Suprapubic skin (tissue), 4 donors: ENCODE measurements at regions not wholly inside any gene's neighbourhood (a gene's known extent, or its start where the extent isn't known, plus 50 kb on each side); places are given as distances from the start of the nearest gene placed in this dataset.

Source experiments
- DNase-seq, 2 donors: peaks; one replicate each; pipeline ENCODE4 v3.0.0-alpha.2; 2019; ENCODE audit warnings: low spot score in 2 of 2
- H3K27ac ChIP-seq: fragments of 200-600 bp; sonication (generic); one replicate; pipeline ENCODE4 v1.5.1; 2019
- H3K27me3 ChIP-seq: fragments of 200-600 bp; sonication (generic); one replicate; pipeline ENCODE4 v1.5.1; 2019
- H3K36me3 ChIP-seq: fragments of 200-600 bp; sonication (generic); one replicate; pipeline ENCODE4 v1.5.1; 2019
- H3K4me1 ChIP-seq: fragments of 200-600 bp; sonication (generic); one replicate; pipeline ENCODE4 v1.5.1; 2019
- H3K4me3 ChIP-seq: fragments of 200-600 bp; sonication (generic); one replicate; pipeline ENCODE4 v1.5.1; 2019; ENCODE audit warnings: mild to moderate bottlenecking
- H3K9me3 ChIP-seq: fragments of 200-600 bp; sonication (generic); one replicate; pipeline ENCODE4 v1.5.1; 2019
- EP300 ChIP-seq: sonication (generic); formaldehyde crosslinking; IDR thresholded peaks from one replicate; pipeline ENCODE4 v1.6.1; 2017; ENCODE audit warnings: antibody characterized with exemption
- POLR2A ChIP-seq, 2 donors: fragments of 450-650 bp; IDR thresholded peaks; one replicate each; pipeline ENCODE4 v1.6.1; 2017; ENCODE audit warnings: antibody characterized with exemption in 2 of 2, mild to moderate bottlenecking in 2 of 2, moderate library complexity in 2 of 2
- POLR2AphosphoS5 ChIP-seq, 3 donors: sonication (generic); formaldehyde crosslinking; IDR thresholded peaks; one replicate each; pipeline ENCODE4 v1.6.1; 2017; ENCODE audit warnings: antibody characterized with exemption in 3 of 3
- WGBS: methylation state at CpG from one replicate; pipeline ENCODE4 v1.1.5; 2018; 5-methylcytosine and 5-hydroxymethylcytosine counted together
- TF ChIP-seq, protein P1 (sequence below), 2 donors: fragments of 200-600 bp in 1 of 2; fragments of 450-650 bp in 1 of 2; sonication (generic) in 1 of 2; IDR thresholded peaks; one replicate each; pipeline ENCODE4 v1.5.1; 2016 to 2019; ENCODE audit warnings: antibody characterized with exemption in 2 of 2, mild to moderate bottlenecking in 1 of 2, moderate library complexity in 1 of 2

DNA sequence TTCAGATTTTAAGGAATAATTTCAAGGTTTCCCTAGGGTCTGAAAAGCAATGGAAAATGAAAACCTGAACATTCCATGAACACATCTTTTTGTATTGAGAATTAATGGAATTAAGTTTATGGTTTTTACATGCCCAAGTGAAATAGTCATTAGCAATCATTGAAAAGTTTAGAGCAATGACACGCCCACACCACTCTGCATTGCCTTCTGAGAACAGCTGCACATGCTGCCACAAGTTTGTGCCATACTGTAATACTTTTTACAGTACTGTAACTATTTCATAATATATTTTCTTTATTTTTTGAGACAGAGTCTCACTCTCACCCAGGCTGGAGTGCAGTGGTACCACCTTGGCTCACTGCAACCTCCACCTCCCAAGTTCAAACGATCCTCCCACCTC is 345.2 kb upstream of the PMFBP1 start:
- no peak for DNase-seq
- TF ChIP-seq, protein P1, sequence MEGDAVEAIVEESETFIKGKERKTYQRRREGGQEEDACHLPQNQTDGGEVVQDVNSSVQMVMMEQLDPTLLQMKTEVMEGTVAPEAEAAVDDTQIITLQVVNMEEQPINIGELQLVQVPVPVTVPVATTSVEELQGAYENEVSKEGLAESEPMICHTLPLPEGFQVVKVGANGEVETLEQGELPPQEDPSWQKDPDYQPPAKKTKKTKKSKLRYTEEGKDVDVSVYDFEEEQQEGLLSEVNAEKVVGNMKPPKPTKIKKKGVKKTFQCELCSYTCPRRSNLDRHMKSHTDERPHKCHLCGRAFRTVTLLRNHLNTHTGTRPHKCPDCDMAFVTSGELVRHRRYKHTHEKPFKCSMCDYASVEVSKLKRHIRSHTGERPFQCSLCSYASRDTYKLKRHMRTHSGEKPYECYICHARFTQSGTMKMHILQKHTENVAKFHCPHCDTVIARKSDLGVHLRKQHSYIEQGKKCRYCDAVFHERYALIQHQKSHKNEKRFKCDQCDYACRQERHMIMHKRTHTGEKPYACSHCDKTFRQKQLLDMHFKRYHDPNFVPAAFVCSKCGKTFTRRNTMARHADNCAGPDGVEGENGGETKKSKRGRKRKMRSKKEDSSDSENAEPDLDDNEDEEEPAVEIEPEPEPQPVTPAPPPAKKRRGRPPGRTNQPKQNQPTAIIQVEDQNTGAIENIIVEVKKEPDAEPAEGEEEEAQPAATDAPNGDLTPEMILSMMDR (IDR thresholded peaks at IDR 0.05) = no peak
- TF ChIP-seq POLR2AphosphoS5 (IDR thresholded peaks at IDR 0.05) = no peak
- TF ChIP-seq POLR2A (IDR thresholded peaks at IDR 0.05) = no peak
- no peak for TF ChIP-seq EP300
- H3K4me1 ChIP-seq = no peaks in the 10 kb centered on the region
- H3K27me3 ChIP-seq = no peaks in the 10 kb centered on the region
- WGBS = 85% methylated on average over 2 of the region's 2 CpGs
- H3K4me3 ChIP-seq = no peak overlapping the region
- H3K36me3 ChIP-seq = no peaks in the 10 kb centered on the region
- no peak overlapping the region for H3K27ac ChIP-seq
- no peaks in the 10 kb centered on the region for H3K9me3 ChIP-seq

DNA sequence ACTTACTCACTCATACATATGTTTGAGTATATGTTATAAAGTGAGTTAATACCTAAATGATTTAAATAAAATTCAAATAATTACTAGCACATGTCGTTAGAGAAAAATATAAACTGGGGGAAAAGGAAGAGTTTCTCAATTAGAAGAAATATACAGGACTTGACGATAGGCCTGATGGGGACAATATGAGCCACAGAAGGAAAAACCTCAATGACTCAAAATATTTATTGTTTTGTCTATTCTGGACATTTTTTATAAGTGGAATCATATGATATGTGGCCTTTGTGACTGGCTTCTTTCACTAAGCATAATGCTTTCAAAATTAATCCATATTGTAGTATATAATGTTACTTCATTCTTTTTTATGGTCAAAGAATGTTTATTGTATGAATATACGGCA is 339.2 kb upstream of the PMFBP1 start:
- Histone ChIP-seq H3K27me3 (no peaks in the 10 kb centered on the region), H3K36me3 (no peaks in the 10 kb centered on the region), H3K4me3 (no peak overlapping the region), H3K4me1 (no peaks in the 10 kb centered on the region), H3K27ac (no peak overlapping the region), H3K9me3 (no peaks in the 10 kb centered on the region)
- TF ChIP-seq POLR2AphosphoS5 (IDR thresholded peaks at IDR 0.05) (no peak), POLR2A (IDR thresholded peaks at IDR 0.05) (no peak), EP300 (no peak)
- TF ChIP-seq, protein P1 (IDR thresholded peaks at IDR 0.05) = no peak
- WGBS = 83% methylated on average over 3 of the region's 3 CpGs
- DNase-seq = no peak

DNA sequence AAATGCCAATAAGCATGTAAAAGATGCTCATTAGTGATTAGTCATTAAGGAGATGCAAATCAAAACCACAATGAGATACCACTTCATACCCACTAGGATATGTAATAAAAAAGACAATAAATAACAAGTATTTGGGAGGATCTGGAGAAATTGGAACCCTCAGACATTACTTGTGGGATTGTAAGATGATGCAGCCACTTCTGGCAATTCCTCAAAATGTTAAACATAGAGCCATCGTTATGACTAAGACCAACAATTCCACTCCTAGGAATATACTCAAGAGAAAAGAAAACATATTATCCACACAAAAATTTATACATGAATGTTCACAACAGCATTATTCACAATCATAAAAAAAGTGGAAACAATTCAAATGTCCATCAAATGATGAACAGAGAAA is 336.2 kb upstream of the PMFBP1 start:
- WGBS = 86% methylated on average over 1 of the region's 1 CpG
- Histone ChIP-seq H3K9me3 (no peaks in the 10 kb centered on the region), H3K27ac (no peak overlapping the region), H3K4me3 (no peak overlapping the region), H3K27me3 (no peaks in the 10 kb centered on the region), H3K4me1 (no peaks in the 10 kb centered on the region), H3K36me3 (no peaks in the 10 kb centered on the region)
- DNase-seq = no peak
- no peak for TF ChIP-seq EP300
- TF ChIP-seq POLR2AphosphoS5 (IDR thresholded peaks at IDR 0.05) = no peak
- TF ChIP-seq, protein P1 (IDR thresholded peaks at IDR 0.05) = no peak
- no peak for TF ChIP-seq POLR2A (IDR thresholded peaks at IDR 0.05)

DNA sequence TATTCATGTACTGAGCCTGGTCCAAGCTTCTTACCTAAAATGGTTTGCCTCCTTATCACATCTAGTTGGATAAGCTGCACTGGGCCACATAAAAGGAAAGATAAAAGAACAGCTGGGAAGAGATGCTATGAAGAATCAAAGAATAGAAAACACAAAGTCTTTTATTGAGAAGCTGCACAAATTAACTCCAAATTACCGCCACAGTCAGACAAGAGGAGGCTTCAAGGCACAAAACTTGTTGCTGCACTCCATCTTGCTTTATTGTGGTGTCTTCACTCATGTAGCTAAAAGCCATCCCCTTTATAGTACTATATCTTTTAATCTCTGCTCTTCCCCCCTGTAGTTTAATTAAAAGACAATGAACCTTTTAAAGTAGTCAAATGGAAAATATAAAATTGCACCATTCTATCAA is 330.6 kb upstream of the PMFBP1 start:
- H3K4me1 ChIP-seq = no peaks in the 10 kb centered on the region
- H3K27me3 ChIP-seq = no peaks in the 10 kb centered on the region
- no peaks in the 10 kb centered on the region for H3K36me3 ChIP-seq
- 79% methylated on average over 1 of the region's 1 CpG for WGBS
- no peak for DNase-seq
- H3K9me3 ChIP-seq = no peaks in the 10 kb centered on the region
- no peak overlapping the region for H3K4me3 ChIP-seq
- TF ChIP-seq POLR2A (IDR thresholded peaks at IDR 0.05) (no peak), POLR2AphosphoS5 (IDR thresholded peaks at IDR 0.05) (no peak), EP300 (no peak)
- TF ChIP-seq, protein P1 (IDR thresholded peaks at IDR 0.05) = no peak
- no peak overlapping the region for H3K27ac ChIP-seq

DNA sequence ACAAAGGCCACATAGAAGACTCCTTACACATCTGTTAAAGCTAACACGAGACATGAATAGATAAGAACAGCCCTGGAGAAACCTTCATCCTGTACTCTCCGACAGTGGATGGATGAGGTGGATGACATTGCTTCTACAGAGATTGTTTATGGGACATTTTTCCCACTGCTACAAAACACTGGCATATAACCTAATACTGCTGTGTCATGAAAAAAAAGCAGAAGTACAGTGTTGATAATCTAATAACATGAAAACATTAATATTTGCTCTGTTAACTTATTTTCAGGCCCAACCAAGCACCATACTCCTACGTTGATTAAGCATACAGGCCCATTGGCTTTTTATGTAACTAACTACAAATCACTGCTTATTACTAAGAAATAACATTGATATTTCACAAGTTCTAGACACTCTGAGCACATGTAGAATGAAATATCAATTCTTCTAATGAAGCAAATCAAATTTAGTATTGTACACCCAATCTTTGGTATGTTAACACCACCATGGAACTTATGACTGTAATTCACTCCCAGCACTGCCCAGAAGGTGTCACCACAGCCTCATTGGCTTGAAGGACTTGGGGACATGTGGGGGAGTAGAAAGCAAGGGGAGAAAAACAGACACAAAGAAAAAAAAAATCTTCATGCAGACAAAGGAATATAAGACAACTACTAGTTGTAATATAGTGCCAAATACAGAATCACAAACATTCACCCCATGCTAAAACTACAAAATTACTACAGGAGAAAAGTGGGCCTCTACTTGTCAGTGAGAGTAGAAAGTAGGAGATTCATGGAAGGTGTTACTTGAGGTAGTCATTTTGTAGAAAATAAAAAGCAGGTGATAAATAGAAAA is 330.0 kb upstream of the PMFBP1 start:
- no peaks in the 10 kb centered on the region for H3K9me3 ChIP-seq
- no peaks in the 10 kb centered on the region for H3K27me3 ChIP-seq
- no peak overlapping the region for H3K27ac ChIP-seq
- TF ChIP-seq, protein P1 (IDR thresholded peaks at IDR 0.05) = peak in 1 of 2 donors; percentile 53
- no peak for TF ChIP-seq EP300
- no peaks in the 10 kb centered on the region for H3K4me1 ChIP-seq
- WGBS = 85% methylated on average over 3 of the region's 3 CpGs
- H3K36me3 ChIP-seq = no peaks in the 10 kb centered on the region
- no peak overlapping the region for H3K4me3 ChIP-seq
- DNase-seq = no peak
